Sigmoid colon (tissue), 4 donors: ENCODE measurements at regions not wholly inside any gene's neighbourhood (a gene's known extent, or its start where the extent isn't known, plus 50 kb on each side); places are given as distances from the start of the nearest gene placed in this dataset.

Experiments used
- CTCF ChIP-seq, 4 experiments: fragments of 450-650 bp in 3 of 4; fragments of 200-600 bp in 1 of 4; IDR thresholded peaks; one replicate each; pipeline ENCODE4 v1.5.1; 2016 to 2019; ENCODE audit warnings: antibody characterized with exemption in 4 of 4, mild to moderate bottlenecking in 3 of 4, moderate library complexity in 2 of 4
- POLR2A ChIP-seq, 2 donors: fragments of 450-650 bp; IDR thresholded peaks; one replicate each; pipeline ENCODE4 v1.6.1; 2016; ENCODE audit warnings: antibody characterized with exemption in 2 of 2, mild to moderate bottlenecking in 2 of 2, moderate library complexity in 2 of 2
- POLR2AphosphoS5 ChIP-seq, 4 donors: sonication (generic); formaldehyde crosslinking; IDR thresholded peaks; one replicate each; pipeline ENCODE4 v1.6.1; 2017; ENCODE audit warnings: antibody characterized with exemption in 4 of 4

- no peak for TF ChIP-seq CTCF (IDR thresholded peaks at IDR 0.05)
- no peak for TF ChIP-seq POLR2A (IDR thresholded peaks at IDR 0.05)
- TF ChIP-seq POLR2AphosphoS5 (IDR thresholded peaks at IDR 0.05), result no peak
Observed at GRCh38 chr3:46135475-46135874, 72.6 kb downstream of the CCR1 start.
